ENCODE measurements at regions not wholly inside any gene's neighbourhood (a gene's known extent, or its start where the extent isn't known, plus 50 kb on each side); places are given as distances from the start of the nearest gene placed in this dataset.
"Not testable (repeated sequence)": the region's sequence is repeated elsewhere in the genome, so short reads cannot be mapped to it uniquely, and the experiment has no call there.

- no peak for DNase-seq (ENCODE audit: low spot score)
These were observed 322.5 kb downstream of the CHL1 start for GRCh38 chr3:519026-519425.

DNA sequence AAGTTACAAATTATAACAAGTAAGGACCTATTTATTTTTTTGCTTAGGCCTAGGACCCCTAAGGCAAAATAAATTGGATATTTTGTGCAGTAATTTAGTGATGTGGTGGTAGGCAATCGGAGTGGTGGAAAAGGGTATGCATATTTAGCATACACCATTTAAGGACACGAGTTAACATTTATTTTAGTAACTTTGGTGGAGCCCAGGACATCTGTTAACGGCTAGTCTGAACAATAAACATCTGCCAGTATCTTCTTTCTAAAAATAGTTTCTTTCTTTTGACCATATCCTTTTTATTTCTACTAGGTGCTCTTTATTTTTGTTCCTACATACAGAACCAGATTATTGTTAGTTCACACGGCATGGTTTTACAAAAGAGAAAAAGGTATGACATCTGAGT is 326.3 kb downstream of the CHL1 start:
- DNase-seq (ENCODE audit: low spot score), result no peak

DNA sequence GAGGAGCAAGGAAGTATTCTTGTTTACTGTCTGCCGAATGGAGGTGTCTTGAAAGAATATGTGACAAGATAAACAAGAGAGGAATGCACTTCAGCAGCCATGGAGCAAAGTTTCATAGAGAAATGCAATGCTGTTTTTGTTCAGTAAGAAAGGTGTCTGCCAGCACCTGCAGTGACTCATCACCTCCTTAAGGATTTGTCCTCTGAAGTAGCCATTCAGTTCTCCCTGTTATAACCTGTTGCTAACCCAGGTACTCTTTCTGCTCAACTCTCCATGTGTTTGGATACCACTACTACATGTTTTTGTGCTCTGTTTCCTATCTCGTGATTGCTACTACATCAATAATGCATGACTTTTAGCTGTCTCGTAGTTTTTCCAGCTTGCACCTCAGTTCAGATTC is 328.9 kb downstream of the CHL1 start:
- no peak for DNase-seq (ENCODE audit: low spot score)

- DNase-seq (ENCODE audit: low spot score), result peak; percentile 89
These were observed 339.2 kb downstream of the CHL1 start for GRCh38 chr3:535566-536416.

GRCh38 chr3:536417-536813 is 339.9 kb downstream of the CHL1 start:
- no peak for DNase-seq (ENCODE audit: low spot score)

- DNase-seq (ENCODE audit: low spot score), result no peak
These were observed 344.7 kb downstream of the CHL1 start for GRCh38 chr3:541062-541801.

GRCh38 chr3:542021-542420 is 345.5 kb downstream of the CHL1 start:
- DNase-seq (ENCODE audit: low spot score), result no peak

- no peak for DNase-seq (ENCODE audit: low spot score)
These were observed 353.1 kb downstream of the CHL1 start for GRCh38 chr3:549636-550035.

DNA sequence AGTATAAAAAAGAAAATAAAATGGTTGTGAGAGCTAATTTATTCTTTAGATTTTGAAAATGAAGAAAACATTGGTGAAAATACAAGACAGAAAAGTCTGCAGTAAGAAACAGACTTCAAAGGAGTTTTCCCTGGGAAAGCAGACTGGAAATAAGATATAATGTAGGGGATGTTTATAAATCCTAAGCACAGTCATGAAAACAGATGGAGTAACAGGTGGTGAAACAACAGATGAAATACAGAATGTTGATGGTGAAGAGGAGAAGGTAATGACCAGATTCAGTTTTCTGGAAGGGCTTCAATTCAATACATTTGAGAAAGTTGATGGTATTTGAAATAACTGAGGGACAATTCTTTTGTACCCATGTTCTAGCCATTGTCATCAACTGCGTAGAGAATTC is 353.9 kb downstream of the CHL1 start:
- DNase-seq (ENCODE audit: low spot score), result no peak

DNA sequence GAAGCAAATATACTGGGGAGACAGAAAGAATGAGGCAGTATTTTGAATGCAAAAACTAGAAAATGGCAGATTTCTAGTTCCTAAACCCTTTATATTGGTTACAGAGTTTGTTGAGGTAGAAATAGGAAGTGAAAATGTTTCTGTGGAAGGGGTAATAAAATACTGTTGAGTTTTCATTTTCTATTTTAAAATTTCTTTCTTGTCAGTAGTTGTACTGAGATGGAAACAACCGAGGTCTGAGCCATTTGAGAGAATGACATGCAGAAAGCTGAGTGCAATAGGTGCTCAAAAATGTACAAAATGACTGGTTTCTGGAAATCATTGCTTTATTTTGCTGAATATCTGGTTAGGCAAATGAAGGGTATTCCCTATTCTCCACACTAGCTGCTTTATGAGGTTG is 361.4 kb downstream of the CHL1 start:
- no peak for DNase-seq (ENCODE audit: low spot score)

DNA sequence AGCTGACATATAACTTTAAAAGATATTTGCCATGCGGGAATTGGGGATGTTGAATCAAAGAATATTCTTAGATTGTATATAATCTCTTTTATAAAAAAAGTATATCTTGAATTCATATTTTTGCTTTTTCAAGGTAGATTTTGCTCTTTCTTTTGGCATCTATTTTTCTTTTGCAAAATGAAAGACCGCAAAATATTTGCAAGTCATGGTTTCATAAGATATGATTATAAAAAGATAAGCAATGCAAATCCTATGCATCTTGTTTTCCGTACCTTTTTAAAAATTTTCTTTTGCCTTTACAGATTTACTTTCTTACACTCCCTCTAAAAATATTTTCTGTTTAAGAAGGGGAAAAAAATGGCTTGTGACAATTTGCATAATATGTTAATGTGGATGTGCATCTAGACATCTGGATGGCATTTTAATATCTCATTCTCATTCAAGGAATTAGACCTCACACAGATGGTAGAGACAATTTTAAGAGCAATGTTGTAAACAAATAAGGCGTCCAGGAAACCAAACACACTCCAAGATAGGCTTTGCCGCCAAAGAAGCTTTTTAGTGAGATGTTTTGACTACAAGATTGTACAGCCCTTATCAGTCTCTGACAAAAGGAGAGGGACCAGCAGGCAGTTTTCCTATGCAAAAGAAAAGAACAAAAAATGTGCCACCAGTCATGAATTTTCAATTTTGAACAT is 371.1 kb downstream of the CHL1 start:
- no peak for DNase-seq (ENCODE audit: low spot score)

DNA sequence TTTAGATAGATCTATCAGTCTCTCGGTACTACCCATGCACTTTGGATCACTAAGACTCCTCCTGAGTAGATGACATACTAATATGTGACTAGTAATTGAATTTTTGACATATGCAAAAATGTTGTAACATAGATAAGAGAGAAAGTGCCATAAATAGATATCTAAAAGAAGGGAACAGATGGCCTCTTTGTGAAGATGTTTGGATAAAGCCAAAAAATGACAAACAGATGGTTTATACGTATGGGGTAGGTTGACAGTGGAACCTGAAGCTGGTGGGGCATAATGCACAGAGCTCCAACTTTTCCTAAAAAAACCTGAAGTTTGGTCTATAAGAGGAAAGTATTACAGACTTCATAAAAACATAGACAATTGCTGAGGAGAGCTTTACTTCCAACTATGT is 383.0 kb downstream of the CHL1 start:
- not testable (repeated sequence) for DNase-seq (ENCODE audit: low spot score)

- not testable (repeated sequence) for DNase-seq (ENCODE audit: low spot score)
These were observed 392.5 kb downstream of the CHL1 start for GRCh38 chr3:589066-589465.

- DNase-seq (ENCODE audit: low spot score), result not testable (repeated sequence)
These were observed 400.7 kb downstream of the CHL1 start for GRCh38 chr3:597304-597703.

DNA sequence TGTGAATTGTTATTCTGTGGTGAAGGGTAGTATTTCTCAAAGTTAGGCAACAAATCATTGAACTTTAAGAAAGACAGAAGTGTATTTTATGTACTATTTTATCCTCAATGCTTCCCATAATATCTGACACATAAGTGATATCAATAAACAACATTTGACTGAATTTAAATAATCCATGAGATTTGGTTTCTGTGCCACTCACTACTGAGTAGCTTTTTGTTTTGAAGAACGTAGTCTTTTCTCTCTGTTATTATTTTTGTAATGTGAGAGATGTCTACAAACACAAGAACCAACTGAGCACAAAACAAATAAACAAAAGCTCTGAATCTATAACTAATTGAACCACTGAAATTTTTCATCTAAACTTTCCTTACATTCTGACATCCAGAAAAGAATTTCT is 401.2 kb downstream of the CHL1 start:
- DNase-seq (ENCODE audit: low spot score), result not testable (repeated sequence)

DNA sequence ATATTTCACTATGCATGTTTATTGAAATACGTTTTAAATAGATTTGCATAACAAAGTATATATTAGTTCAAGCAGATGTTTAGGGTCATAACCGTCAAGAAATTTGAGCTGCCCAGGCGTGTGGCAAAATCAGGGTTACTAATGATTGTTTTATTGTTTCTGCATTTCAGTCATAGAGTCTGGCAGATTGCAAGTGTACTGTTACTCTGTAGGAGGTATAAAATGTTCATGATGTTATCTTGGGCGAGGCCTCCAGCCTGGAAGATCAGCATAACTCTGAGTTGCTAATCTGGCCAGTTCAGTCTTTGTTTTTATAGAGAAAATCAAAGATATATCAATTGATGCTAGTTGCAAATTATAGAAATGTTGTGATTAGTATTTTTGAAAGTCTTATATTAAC is 410.9 kb downstream of the CHL1 start:
- not testable (repeated sequence) for DNase-seq (ENCODE audit: low spot score)

GRCh38 chr3:621714-622113 is 425.2 kb downstream of the CHL1 start:
- no peak for DNase-seq (ENCODE audit: low spot score)

- no peak for DNase-seq (ENCODE audit: low spot score)
These were observed 425.8 kb downstream of the CHL1 start for GRCh38 chr3:622314-622713.

- DNase-seq (ENCODE audit: low spot score), result no peak
These were observed 427.5 kb downstream of the CHL1 start for GRCh38 chr3:623914-624545.

DNA sequence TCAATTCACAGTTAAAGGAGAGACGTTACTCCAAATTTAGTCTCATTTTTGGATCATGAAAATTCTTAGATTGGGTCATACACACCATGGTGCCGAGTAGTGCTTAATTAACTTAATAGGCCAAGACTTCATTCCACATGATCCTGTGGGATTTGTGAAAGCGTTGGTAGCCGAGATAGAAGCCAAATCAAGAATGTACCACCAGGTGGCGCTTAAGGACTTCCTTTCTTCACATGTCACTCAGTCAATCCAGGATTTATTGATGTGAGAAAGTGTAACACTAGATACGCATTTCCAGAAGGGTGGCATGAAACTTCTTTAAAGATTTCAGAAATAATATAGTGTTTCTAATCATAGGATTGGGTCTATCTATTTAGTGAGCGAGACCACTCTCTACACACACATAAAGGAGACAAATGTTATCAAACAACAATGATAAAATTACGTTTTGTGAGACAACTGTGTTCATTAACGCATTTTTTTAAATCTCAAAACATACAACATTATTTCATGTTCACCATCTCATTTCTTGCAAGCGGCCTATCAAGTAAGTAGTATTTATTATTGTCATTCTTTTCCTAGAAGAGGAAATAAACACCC is 436.1 kb downstream of the CHL1 start:
- no peak for DNase-seq (ENCODE audit: low spot score)

GRCh38 chr3:634511-634910 is 437.9 kb downstream of the CHL1 start:
- no peak for DNase-seq (ENCODE audit: low spot score)
